Keratinocyte (primary cell): ENCODE measurements at regions not wholly inside any gene's neighbourhood (a gene's known extent, or its start where the extent isn't known, plus 50 kb on each side); places are given as distances from the start of the nearest gene placed in this dataset.

Source experiments
- DNase-seq: peaks from one replicate; pipeline ENCODE4 v3.0.0-alpha.2; 2011; ENCODE audit warnings: low read depth, missing footprints, low spot score
- FAIRE-seq: peaks from 2 replicates; lab custom pipeline; 2011; peaks lifted over from hg19 to GRCh38; lab: Jason Lieb, UNC
- H2AFZ ChIP-seq: 2 replicates; pipeline ENCODE4 v1.6.0; 2012; ENCODE audit warnings: low read length, control low read depth, inconsistent platforms; ENCODE audit not compliant: control insufficient read depth
- H3K27ac ChIP-seq: 2 replicates; pipeline ENCODE4 v1.5.1; 2011; ENCODE audit warnings: low read length; ENCODE audit not compliant: control insufficient read depth, insufficient read depth
- H3K27me3 ChIP-seq: 3 replicates; pipeline ENCODE4 v1.6.0; 2011; ENCODE audit warnings: low read length; ENCODE audit not compliant: control insufficient read depth, insufficient read depth; ENCODE audit errors: extremely low read depth
- H3K36me3 ChIP-seq, 2 experiments: 2 replicates in 1 of 2; 3 replicates in 1 of 2; pipeline ENCODE4 v1.5.1; 2011; ENCODE audit warnings: low read length in 2 of 2, mild to moderate bottlenecking in 1 of 2; ENCODE audit not compliant: control insufficient read depth in 2 of 2, insufficient read depth in 2 of 2; ENCODE audit errors: extremely low read depth in 1 of 2
- H3K4me1 ChIP-seq: 3 replicates; pipeline ENCODE4 v1.5.1; 2011; ENCODE audit warnings: low read length; ENCODE audit not compliant: control insufficient read depth, insufficient read depth; ENCODE audit errors: extremely low read depth
- H3K4me2 ChIP-seq: 3 replicates; pipeline ENCODE4 v1.6.0; 2011; ENCODE audit warnings: low read depth, low read length; ENCODE audit not compliant: control insufficient read depth, insufficient read depth; ENCODE audit errors: extremely low read depth
- H3K4me3 ChIP-seq, 3 experiments: fragments of 200-600 bp in 1 of 3; sonication (generic) in 1 of 3; 2 replicates in 2 of 3; 3 replicates in 1 of 3; pipeline ENCODE4 v1.5.1; 2011 to 2016; ENCODE audit warnings: low read length in 3 of 3, mild to moderate bottlenecking in 3 of 3, control low read depth in 2 of 3, inconsistent platforms in 1 of 3, low read depth in 1 of 3, mixed read lengths in 1 of 3, mixed run types in 1 of 3, moderate library complexity in 1 of 3; ENCODE audit not compliant: control insufficient read depth in 2 of 3, insufficient read depth in 2 of 3; ENCODE audit errors: extremely low read depth in 1 of 3
- H3K79me2 ChIP-seq: 2 replicates; pipeline ENCODE4 v1.6.0; 2012; ENCODE audit warnings: low read length; ENCODE audit not compliant: control insufficient read depth, insufficient read depth
- H3K9ac ChIP-seq: 3 replicates; pipeline ENCODE4 v1.6.0; 2011; ENCODE audit warnings: low read length; ENCODE audit not compliant: control insufficient read depth, insufficient read depth; ENCODE audit errors: extremely low read depth
- H3K9me1 ChIP-seq: 3 replicates; pipeline ENCODE4 v1.6.0; 2011; ENCODE audit warnings: low read length; ENCODE audit not compliant: control insufficient read depth, insufficient read depth; ENCODE audit errors: extremely low read depth
- H3K9me3 ChIP-seq: 2 replicates; pipeline ENCODE4 v1.5.1; 2012; ENCODE audit warnings: low read depth, low read length; ENCODE audit not compliant: control insufficient read depth
- H4K20me1 ChIP-seq: 3 replicates; pipeline ENCODE4 v1.6.0; 2011; ENCODE audit warnings: low read length; ENCODE audit not compliant: control insufficient read depth, insufficient read depth; ENCODE audit errors: extremely low read depth
- EZH2 ChIP-seq: IDR thresholded peaks from one replicate; pipeline ENCODE4 v1.6.1; 2012; ENCODE audit warnings: inconsistent platforms, mild to moderate bottlenecking, low read length, moderate library complexity
- dilution Hi-C: fragments of 300-500 bp; cut with MboI; formaldehyde crosslinking; loops from one replicate; pipeline ENCODE4 v1.7.0; 2020; ENCODE audit warnings: low sequenced_read_pairs; ENCODE audit not compliant: extremely low pct_ligation_motif_present
- TF ChIP-seq, protein P1 (sequence below), 3 experiments: IDR thresholded peaks in 1 of 3; conservative IDR thresholded peaks in 1 of 3; optimal IDR thresholded peaks in 1 of 3; 2 replicates in 2 of 3; 3 replicates in 1 of 3; pipeline versions ENCODE3 to v1.5.1; 2011; ENCODE audit warnings: low read length in 3 of 3, mild to moderate bottlenecking in 3 of 3, moderate library complexity in 2 of 3, control low read depth in 1 of 3, inconsistent platforms in 1 of 3; ENCODE audit not compliant: insufficient read depth in 2 of 3; ENCODE audit errors: extremely low read depth in 1 of 3

- no peaks in the 10 kb centered on the region for H3K9me1 ChIP-seq
- H3K27me3 ChIP-seq: no peaks in the 10 kb centered on the region
Measured at GRCh38 chr5:3056866-3057265, 305.4 kb upstream of the IRX2 start.

DNA sequence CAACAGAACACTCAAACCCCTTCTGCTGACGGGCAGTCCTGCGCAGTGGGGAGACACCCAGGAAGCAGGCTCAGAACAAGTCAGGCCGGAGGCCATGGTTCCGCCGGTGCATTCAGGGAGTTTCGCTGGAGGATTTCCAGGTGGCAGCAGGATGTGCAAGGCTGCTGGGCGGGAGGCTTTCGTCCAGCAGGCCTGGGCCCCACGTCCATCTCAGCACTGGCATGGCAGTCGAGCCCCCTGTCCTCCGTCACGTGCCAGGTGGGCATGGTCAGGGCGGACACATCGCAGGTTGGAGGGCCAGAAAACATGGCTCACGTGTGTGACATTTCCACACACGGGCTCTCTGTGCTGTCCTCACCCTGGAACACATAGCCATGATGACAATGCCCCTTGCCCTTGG lies 299.9 kb upstream of the IRX2 start:
- Histone ChIP-seq H3K9me1 (no peaks in the 10 kb centered on the region), H3K9ac (no peak overlapping the region), H2AFZ (no peak overlapping the region), H3K9me3 (peaks cover 9% of the 10 kb centered on the region), H3K4me3 (no peak overlapping the region), H4K20me1 (no peaks in the 10 kb centered on the region), H3K4me1 (no peaks in the 10 kb centered on the region), H3K27ac (no peak overlapping the region), H3K36me3 (no peaks in the 10 kb centered on the region), H3K27me3 (no peaks in the 10 kb centered on the region), H3K79me2 (no peaks in the 10 kb centered on the region), H3K4me2 (no peak overlapping the region)
- TF ChIP-seq, protein P1, sequence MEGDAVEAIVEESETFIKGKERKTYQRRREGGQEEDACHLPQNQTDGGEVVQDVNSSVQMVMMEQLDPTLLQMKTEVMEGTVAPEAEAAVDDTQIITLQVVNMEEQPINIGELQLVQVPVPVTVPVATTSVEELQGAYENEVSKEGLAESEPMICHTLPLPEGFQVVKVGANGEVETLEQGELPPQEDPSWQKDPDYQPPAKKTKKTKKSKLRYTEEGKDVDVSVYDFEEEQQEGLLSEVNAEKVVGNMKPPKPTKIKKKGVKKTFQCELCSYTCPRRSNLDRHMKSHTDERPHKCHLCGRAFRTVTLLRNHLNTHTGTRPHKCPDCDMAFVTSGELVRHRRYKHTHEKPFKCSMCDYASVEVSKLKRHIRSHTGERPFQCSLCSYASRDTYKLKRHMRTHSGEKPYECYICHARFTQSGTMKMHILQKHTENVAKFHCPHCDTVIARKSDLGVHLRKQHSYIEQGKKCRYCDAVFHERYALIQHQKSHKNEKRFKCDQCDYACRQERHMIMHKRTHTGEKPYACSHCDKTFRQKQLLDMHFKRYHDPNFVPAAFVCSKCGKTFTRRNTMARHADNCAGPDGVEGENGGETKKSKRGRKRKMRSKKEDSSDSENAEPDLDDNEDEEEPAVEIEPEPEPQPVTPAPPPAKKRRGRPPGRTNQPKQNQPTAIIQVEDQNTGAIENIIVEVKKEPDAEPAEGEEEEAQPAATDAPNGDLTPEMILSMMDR (optimal IDR thresholded peaks at IDR 0.05 in 1 of 3, IDR thresholded peaks at IDR 0.05 in 1 of 3, conservative IDR thresholded peaks at IDR 0.05 in 1 of 3; ENCODE audit: extremely low read depth in 1 of 3, insufficient read depth in 2 of 3, low read length in 3 of 3): no peak
- no peak for TF ChIP-seq EZH2
- DNase-seq (no peak), FAIRE-seq (no peak)
- dilution Hi-C loops: no loop called here

More at GRCh38 chr5:3056866-3057265, 305.4 kb upstream of the IRX2 start:
- no peak overlapping the region for H3K4me3 ChIP-seq
- TF ChIP-seq EZH2: no peak
- TF ChIP-seq, protein P1 (optimal IDR thresholded peaks at IDR 0.05 in 1 of 3, IDR thresholded peaks at IDR 0.05 in 1 of 3, conservative IDR thresholded peaks at IDR 0.05 in 1 of 3; ENCODE audit: extremely low read depth in 1 of 3, insufficient read depth in 2 of 3, low read length in 3 of 3): no peak
- no peaks in the 10 kb centered on the region for H3K4me1 ChIP-seq
- DNase-seq (no peak), FAIRE-seq (no peak)
- H4K20me1 ChIP-seq: no peaks in the 10 kb centered on the region
- H3K9ac ChIP-seq: no peak overlapping the region
- H3K36me3 ChIP-seq: no peaks in the 10 kb centered on the region
- peaks cover 6% of the 10 kb centered on the region for H3K9me3 ChIP-seq
- no peak overlapping the region for H2AFZ ChIP-seq
- H3K4me2 ChIP-seq: no peak overlapping the region
- dilution Hi-C loops: no loop called here
- no peaks in the 10 kb centered on the region for H3K79me2 ChIP-seq
- H3K27ac ChIP-seq: no peak overlapping the region
